ENCODE measurements at regions not wholly inside any gene's neighbourhood (a gene's known extent, or its start where the extent isn't known, plus 50 kb on each side); places are given as distances from the start of the nearest gene placed in this dataset.

DNA sequence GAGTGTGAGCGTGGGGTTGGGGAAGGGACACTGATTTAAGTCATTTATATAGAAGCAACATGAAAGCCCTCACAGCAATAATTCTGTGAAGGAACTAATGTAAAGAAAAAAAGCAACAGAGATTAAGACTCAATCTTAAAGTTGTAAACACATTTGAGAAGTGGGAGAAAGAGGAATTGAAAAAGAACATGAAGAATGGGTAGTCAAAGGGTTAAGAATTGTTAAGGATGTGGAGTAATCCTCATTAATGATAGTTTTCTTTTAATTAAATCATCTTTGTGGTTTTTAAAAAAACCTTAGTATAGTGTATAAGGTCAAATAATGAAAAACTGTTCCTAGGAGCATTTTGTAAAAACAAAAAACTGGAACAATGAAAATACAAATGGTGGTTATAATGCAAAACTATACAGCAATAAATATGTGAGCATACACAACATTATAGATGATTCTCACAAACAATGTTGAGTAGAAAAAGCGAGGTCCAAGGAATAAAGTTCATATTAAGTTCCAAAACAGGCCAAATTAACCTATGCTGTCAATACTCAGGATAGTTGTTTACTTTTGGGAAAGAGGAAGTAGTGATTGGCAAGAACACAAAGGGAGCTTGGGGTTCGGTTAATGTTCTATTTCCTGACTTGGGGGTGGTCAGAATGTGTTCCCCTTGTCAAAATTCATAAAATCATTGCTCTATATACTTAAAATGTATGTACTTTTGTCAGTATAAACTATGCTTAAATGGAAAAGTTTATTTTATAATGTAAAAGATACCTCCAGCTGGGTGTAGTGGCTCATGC lies 120.4 kb upstream of the ATF7IP start:
- no peak overlapping the region for H3K4me3 ChIP-seq (ENCODE audit: low read depth, low read length)
- no peak for DNase-seq (ENCODE audit: low read depth)

GRCh38 chr12:14247166-14247565 lies 118.3 kb upstream of the ATF7IP start:
- TF ChIP-seq MAX (IDR thresholded peaks at IDR 0.05; ENCODE audit: low read depth, low read length) (no peak), MYC (IDR thresholded peaks at IDR 0.05; ENCODE audit: low read depth, low read length) (no peak), CTCF (IDR thresholded peaks at IDR 0.05; ENCODE audit: low read depth, low read length) (no peak), POLR2A (IDR thresholded peaks at IDR 0.05; ENCODE audit: extremely low read depth, insufficient read length) (no peak)
- DNase-seq (ENCODE audit: low read depth) = no peak

More for the DNA sequence above, 120.4 kb upstream of the ATF7IP start:
- TF ChIP-seq MYC (IDR thresholded peaks at IDR 0.05; ENCODE audit: low read depth, low read length) = no peak

DNA sequence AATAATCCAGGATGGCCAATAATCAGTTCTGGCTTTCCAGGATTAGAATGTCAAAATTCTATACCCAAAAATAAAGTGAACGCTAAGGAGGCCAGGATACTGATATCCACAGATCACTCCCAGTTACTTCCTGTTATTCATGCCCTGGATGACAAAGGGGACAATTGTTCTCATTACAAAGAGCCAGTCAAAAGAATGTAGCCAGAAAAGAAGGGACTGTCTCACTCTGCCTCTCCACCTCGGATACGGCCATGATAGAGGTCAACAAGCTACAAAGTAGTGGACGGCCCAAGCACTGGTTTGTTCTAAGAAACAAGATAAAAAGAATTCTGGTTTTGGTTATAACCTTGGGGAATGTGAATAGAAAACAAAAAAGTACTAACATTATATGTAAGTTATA lies 116.1 kb upstream of the ATF7IP start:
- no peak for DNase-seq (ENCODE audit: low read depth)

More at GRCh38 chr12:14247166-14247565, 118.3 kb upstream of the ATF7IP start:
- H3K4me3 ChIP-seq (ENCODE audit: low read depth, low read length) = no peak overlapping the region

DNA sequence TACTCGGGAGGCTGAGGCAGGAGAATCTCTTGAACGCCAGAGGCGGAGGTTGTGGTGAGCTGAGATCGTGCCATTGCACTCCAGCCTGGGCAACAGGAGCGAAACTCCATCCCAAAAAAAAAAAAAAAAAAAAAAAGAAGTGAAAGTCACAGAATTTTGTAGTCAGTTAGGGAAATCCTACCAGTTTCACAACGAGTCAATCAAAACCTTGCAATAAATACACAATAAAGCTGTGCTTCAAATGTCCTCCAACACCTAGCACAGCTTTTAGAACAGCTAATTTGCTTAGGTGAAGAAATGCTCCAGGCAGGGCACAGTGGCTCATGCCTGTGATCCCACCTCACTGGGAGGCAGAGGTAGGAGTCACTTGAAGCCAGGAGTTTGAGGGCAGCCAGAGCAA lies 112.8 kb upstream of the ATF7IP start:
- no peak for TF ChIP-seq MYC (IDR thresholded peaks at IDR 0.05; ENCODE audit: low read depth, low read length)
- TF ChIP-seq POLR2A (IDR thresholded peaks at IDR 0.05; ENCODE audit: extremely low read depth, insufficient read length) = no peak
- no peak for TF ChIP-seq MAX (IDR thresholded peaks at IDR 0.05; ENCODE audit: low read depth, low read length)
- TF ChIP-seq CTCF (IDR thresholded peaks at IDR 0.05; ENCODE audit: low read depth, low read length) = no peak
- H3K4me3 ChIP-seq (ENCODE audit: low read depth, low read length) = no peak overlapping the region
- DNase-seq (ENCODE audit: low read depth) = no peak

More for the DNA sequence above, 116.1 kb upstream of the ATF7IP start:
- no peak overlapping the region for H3K4me3 ChIP-seq (ENCODE audit: low read depth, low read length)
- TF ChIP-seq POLR2A (IDR thresholded peaks at IDR 0.05; ENCODE audit: extremely low read depth, insufficient read length) (no peak), CTCF (IDR thresholded peaks at IDR 0.05; ENCODE audit: low read depth, low read length) (no peak), MAX (IDR thresholded peaks at IDR 0.05; ENCODE audit: low read depth, low read length) (no peak)

DNA sequence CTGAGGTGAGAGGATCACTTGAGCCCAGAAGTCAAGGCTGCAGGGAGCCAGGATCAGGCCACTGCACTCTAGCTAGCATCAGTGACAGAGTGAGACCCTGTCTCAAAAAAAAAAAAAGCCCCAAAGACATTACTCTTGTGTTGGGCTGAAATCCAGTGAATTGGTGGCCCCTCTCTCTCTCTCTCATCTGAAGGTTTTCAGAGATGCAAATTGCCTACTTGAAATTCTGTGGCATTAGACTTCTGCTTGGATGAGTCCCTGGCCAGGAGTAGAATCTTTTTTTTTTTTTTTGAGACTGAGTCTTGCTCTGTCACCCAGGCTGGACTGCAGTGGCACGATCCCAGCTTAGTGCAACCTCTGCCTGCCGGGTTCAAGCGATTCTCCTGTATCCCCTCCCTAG lies 112.0 kb upstream of the ATF7IP start:
- TF ChIP-seq CTCF (IDR thresholded peaks at IDR 0.05; ENCODE audit: low read depth, low read length) (no peak), MAX (IDR thresholded peaks at IDR 0.05; ENCODE audit: low read depth, low read length) (no peak), MYC (IDR thresholded peaks at IDR 0.05; ENCODE audit: low read depth, low read length) (no peak), POLR2A (IDR thresholded peaks at IDR 0.05; ENCODE audit: extremely low read depth, insufficient read length) (no peak)
- DNase-seq (ENCODE audit: low read depth) = no peak

DNA sequence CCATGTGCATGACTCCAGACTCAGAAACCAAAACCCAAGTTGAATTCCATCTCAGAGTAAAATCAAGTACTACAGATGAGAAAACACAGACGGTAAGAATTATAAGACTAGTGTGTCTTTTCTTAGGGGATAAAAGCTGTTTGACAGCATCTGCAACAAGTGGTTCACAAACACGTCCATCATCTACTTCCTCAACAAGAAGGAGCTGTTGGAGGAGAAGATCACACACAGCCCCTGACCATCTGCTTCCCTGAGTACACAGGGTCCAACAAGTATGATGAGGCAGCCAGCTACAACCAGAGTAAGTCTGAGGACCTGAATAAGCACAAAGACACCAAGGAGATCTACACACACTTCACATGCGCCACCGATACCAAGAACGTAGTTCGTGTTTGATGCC lies 110.7 kb upstream of the ATF7IP start:
- no peak for DNase-seq (ENCODE audit: low read depth)

More for the DNA sequence above, 112.0 kb upstream of the ATF7IP start:
- H3K4me3 ChIP-seq (ENCODE audit: low read depth, low read length) = no peak overlapping the region

More for the DNA sequence above, 110.7 kb upstream of the ATF7IP start:
- no peak overlapping the region for H3K4me3 ChIP-seq (ENCODE audit: low read depth, low read length)
- no peak for TF ChIP-seq MYC (IDR thresholded peaks at IDR 0.05; ENCODE audit: low read depth, low read length)
- no peak for TF ChIP-seq POLR2A (IDR thresholded peaks at IDR 0.05; ENCODE audit: extremely low read depth, insufficient read length)
- no peak for TF ChIP-seq MAX (IDR thresholded peaks at IDR 0.05; ENCODE audit: low read depth, low read length)
- no peak for TF ChIP-seq CTCF (IDR thresholded peaks at IDR 0.05; ENCODE audit: low read depth, low read length)
